Fibroblast of mammary gland (primary cell): ENCODE measurements at regions not wholly inside any gene's neighbourhood (a gene's known extent, or its start where the extent isn't known, plus 50 kb on each side); places are given as distances from the start of the nearest gene placed in this dataset.
"Not testable (repeated sequence)": the region's sequence is repeated elsewhere in the genome, so short reads cannot be mapped to it uniquely, and the experiment has no call there.

Experiments used
- DNase-seq: peaks from one replicate; pipeline ENCODE4 v3.0.0-alpha.2; 2010; ENCODE audit warnings: low read depth
- H3K4me3 ChIP-seq: 2 replicates; pipeline ENCODE4 v1.5.1; 2011; ENCODE audit warnings: low read depth, mild to moderate bottlenecking, low read length, moderate library complexity; ENCODE audit not compliant: control insufficient read depth
- TF ChIP-seq, protein P1 (sequence below): conservative IDR thresholded peaks from 2 replicates; pipeline ENCODE4 v1.5.1; 2011; ENCODE audit warnings: low read depth, low read length, inconsistent platforms; ENCODE audit not compliant: control insufficient read depth, insufficient read depth

DNA sequence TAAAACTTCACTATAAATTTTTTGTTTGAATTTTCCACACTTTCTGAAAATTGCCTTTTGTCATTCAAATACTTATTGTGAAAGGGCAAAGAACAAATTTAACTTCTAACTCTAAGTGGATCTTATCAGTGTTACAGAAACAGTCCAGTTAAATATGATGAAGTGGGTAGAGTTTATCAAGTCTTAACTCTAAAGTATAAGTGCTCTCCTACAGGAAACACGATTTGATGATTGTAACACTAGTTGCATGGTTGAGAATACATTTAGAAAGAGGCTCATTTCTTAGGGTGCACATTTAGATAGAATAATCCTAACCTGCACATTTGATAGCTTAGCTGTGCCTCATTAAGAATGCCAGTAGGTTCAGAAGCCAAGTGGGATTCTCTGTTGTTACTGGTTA, 838.3 kb upstream of the ATXN7L3B start:
- H3K4me3 ChIP-seq = no peak overlapping the region
- no peak for DNase-seq
- TF ChIP-seq, protein P1, sequence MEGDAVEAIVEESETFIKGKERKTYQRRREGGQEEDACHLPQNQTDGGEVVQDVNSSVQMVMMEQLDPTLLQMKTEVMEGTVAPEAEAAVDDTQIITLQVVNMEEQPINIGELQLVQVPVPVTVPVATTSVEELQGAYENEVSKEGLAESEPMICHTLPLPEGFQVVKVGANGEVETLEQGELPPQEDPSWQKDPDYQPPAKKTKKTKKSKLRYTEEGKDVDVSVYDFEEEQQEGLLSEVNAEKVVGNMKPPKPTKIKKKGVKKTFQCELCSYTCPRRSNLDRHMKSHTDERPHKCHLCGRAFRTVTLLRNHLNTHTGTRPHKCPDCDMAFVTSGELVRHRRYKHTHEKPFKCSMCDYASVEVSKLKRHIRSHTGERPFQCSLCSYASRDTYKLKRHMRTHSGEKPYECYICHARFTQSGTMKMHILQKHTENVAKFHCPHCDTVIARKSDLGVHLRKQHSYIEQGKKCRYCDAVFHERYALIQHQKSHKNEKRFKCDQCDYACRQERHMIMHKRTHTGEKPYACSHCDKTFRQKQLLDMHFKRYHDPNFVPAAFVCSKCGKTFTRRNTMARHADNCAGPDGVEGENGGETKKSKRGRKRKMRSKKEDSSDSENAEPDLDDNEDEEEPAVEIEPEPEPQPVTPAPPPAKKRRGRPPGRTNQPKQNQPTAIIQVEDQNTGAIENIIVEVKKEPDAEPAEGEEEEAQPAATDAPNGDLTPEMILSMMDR = no peak

DNA sequence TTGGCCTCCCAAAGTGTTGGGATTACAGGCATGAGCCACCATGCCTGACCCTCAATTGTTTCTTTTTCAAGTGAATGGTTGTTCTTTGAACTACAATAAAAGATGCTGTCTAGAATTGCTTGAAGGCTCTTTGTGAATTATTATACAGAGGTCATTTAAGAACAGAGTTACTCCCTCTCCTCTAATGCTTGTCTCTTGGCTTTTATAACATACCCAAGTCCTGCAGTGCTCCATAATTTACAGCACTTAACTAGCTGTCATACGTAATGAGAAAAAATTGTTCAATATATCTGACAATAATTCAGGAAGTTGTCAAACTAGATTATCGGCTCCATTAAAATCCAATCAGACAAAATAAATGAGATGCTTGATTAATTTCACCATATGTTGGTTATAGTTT, 823.0 kb upstream of the ATXN7L3B start:
- TF ChIP-seq, protein P1 = no peak
- no peak for DNase-seq
- H3K4me3 ChIP-seq = no peak overlapping the region

DNA sequence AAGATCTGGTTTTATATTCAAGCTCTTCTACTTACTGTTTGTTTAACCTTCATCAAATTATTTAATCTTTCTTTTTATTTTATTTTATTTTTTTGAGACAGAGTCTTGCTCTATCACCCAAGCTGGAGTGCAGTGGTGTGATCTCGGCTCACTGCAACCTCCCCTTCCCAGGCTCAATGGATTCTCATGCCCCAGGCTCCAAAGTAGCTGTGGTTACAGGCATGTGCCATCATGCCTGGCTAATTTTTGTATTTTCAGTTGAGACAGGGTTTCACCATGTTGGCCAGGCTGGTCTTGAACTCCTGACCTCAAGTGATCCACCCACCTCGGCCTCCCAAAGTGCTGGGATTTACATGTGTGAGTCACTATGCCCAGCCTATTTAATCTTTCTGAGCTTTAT, 821.5 kb upstream of the ATXN7L3B start:
- H3K4me3 ChIP-seq, DNase-seq: not testable (repeated sequence)

DNA sequence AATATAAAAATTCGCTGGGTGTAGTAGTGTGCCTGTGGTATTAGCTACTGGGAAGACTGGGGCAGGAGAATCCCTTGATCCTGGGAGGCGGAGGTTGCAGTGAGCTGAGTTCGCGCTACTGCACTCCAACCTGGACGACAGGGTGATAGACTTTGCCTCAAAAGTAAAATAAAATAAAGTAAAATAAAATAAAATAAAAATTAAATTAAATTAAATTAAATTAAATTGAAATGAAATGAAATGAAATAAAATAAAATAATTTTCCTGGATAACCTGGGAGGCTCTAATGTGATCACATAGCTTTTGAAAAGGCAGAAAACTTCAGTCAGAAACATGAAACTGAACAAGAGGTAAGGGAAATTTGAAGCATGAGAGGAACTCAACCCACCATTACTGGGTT, 818.4 kb upstream of the ATXN7L3B start:
- DNase-seq = no peak
- TF ChIP-seq, protein P1 = no peak
- H3K4me3 ChIP-seq = no peak overlapping the region

DNA sequence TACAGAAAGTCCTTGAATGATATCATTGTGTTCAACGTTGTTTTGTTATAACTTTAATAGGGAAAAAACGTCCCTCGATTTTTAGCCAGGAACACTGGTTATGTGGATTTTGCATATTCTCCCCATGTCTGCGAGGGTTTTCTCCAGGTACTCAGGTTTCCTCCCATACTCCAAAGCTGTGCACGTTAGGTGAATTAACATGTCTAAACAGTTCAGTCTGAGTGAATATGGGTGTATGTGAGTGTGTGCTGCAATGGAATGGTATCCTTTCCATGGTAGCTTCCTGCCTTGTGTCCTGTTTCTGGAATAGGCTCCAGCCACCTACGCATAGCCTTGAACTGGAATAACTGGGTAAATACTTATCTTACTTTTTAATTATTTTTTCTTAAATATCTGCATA, 810.8 kb upstream of the ATXN7L3B start:
- no peak overlapping the region for H3K4me3 ChIP-seq
- TF ChIP-seq, protein P1 = no peak
- no peak for DNase-seq

DNA sequence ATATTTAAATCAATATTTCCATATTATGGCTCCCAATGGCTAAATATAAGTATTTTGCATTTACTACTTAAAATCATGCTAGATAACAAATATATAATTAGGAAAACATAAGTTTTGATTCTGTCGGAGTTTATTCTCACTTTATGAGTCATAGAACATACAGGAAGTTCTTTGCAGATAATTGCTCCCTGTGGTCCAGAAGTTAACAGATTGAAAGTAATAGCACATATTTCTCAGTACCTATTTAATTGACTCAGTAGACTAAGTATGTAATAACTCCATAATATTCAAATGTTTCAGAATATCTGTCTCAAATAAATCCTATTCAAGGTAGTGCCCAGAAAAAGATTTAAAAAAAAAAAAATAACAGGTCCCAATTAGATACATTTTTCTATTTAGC, 806.0 kb upstream of the ATXN7L3B start:
- TF ChIP-seq, protein P1 = no peak
- DNase-seq = no peak
- H3K4me3 ChIP-seq = no peak overlapping the region

DNA sequence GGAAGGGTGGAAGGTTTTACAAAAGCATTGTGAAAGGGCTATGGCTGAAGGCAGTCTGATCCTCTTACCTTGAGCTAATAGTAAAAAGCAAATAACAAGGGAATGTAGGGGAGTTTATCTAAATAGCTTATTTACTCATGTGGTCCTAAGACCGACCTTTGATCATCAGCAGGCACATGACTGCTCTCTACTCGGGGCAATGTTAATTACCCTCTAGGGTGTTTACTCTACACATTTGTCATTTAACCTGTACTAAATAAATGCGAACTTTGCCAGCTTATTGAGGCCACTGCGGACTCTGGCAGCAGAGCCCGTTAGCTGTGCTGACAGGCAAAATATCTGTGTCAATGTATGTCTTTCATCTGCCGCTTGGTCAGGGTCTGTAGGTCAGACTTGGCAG, 768.3 kb upstream of the ATXN7L3B start:
- H3K4me3 ChIP-seq = no peak overlapping the region
- TF ChIP-seq, protein P1 = no peak
- no peak for DNase-seq
